ENCODE measurements at regions not wholly inside any gene's neighbourhood (a gene's known extent, or its start where the extent isn't known, plus 50 kb on each side); places are given as distances from the start of the nearest gene placed in this dataset.
A peak's percentile ranks its signal among the peaks of the same experiment; 100 is the strongest.

GRCh38 chr1:200483491-200484143 lies 73.8 kb upstream of the ZNF281 start:
- TF ChIP-seq CTCF (optimal IDR thresholded peaks at IDR 0.05 in 1 of 3, IDR thresholded peaks at IDR 0.05 in 1 of 3, conservative IDR thresholded peaks at IDR 0.05 in 1 of 3; ENCODE audit: extremely low read depth in 1 of 3, insufficient read depth in 2 of 3, low read length in 3 of 3) (no peak), EZH2 (IDR thresholded peaks at IDR 0.05; ENCODE audit: low read length) (no peak)
- dilution Hi-C loops (cut with MboI; ENCODE audit: extremely low pct_ligation_motif_present, low sequenced_read_pairs) = no loop called here
- FAIRE-seq = peak; percentile 94
- H3K27me3 ChIP-seq (ENCODE audit: control insufficient read depth, extremely low read depth, insufficient read depth, low read length) = no peaks in the 10 kb centered on the region
- H3K79me2 ChIP-seq (ENCODE audit: control insufficient read depth, insufficient read depth, low read length) = no peaks in the 10 kb centered on the region
- H4K20me1 ChIP-seq (ENCODE audit: control insufficient read depth, extremely low read depth, insufficient read depth, low read length) = no peaks in the 10 kb centered on the region
- no peaks in the 10 kb centered on the region for H3K36me3 ChIP-seq (ENCODE audit: control insufficient read depth in 2 of 2, extremely low read depth in 1 of 2, insufficient read depth in 2 of 2, low read length in 2 of 2)
- H3K4me3 ChIP-seq (ENCODE audit: control insufficient read depth in 2 of 3, extremely low read depth in 1 of 3, insufficient read depth in 2 of 3, low read depth in 1 of 3, low read length in 3 of 3) = peak overlapping the region in 2 of 3 experiments; percentile 19 to 38
- H3K9me1 ChIP-seq (ENCODE audit: control insufficient read depth, extremely low read depth, insufficient read depth, low read length) = no peaks in the 10 kb centered on the region
- DNase-seq (ENCODE audit: low read depth, low spot score) = peak; percentile 92
- peak overlapping the region; percentile 39 for H3K9ac ChIP-seq (ENCODE audit: control insufficient read depth, extremely low read depth, insufficient read depth, low read length)
- H3K9me3 ChIP-seq (ENCODE audit: control insufficient read depth, low read depth, low read length) = no peaks in the 10 kb centered on the region
- peak overlapping the region; percentile 71 for H3K4me2 ChIP-seq (ENCODE audit: control insufficient read depth, extremely low read depth, insufficient read depth, low read depth, low read length)
- peak overlapping the region; percentile 43 for H3K27ac ChIP-seq (ENCODE audit: control insufficient read depth, insufficient read depth, low read length)
- peaks cover 22% of the 10 kb centered on the region for H3K4me1 ChIP-seq (ENCODE audit: control insufficient read depth, extremely low read depth, insufficient read depth, low read length)
- H2AFZ ChIP-seq (ENCODE audit: control insufficient read depth, low read length) = no peak overlapping the region

GRCh38 chr1:200480964-200481363 lies 71.1 kb upstream of the ZNF281 start:
- Histone ChIP-seq H4K20me1 (ENCODE audit: control insufficient read depth, extremely low read depth, insufficient read depth, low read length) (no peaks in the 10 kb centered on the region), H3K27ac (ENCODE audit: control insufficient read depth, insufficient read depth, low read length) (no peak overlapping the region), H3K4me2 (ENCODE audit: control insufficient read depth, extremely low read depth, insufficient read depth, low read depth, low read length) (no peak overlapping the region), H3K9ac (ENCODE audit: control insufficient read depth, extremely low read depth, insufficient read depth, low read length) (no peak overlapping the region), H3K79me2 (ENCODE audit: control insufficient read depth, insufficient read depth, low read length) (no peaks in the 10 kb centered on the region), H3K9me1 (ENCODE audit: control insufficient read depth, extremely low read depth, insufficient read depth, low read length) (no peaks in the 10 kb centered on the region), H3K4me1 (ENCODE audit: control insufficient read depth, extremely low read depth, insufficient read depth, low read length) (peaks cover 28% of the 10 kb centered on the region), H3K4me3 (ENCODE audit: control insufficient read depth in 2 of 3, extremely low read depth in 1 of 3, insufficient read depth in 2 of 3, low read depth in 1 of 3, low read length in 3 of 3) (no peak overlapping the region), H3K9me3 (ENCODE audit: control insufficient read depth, low read depth, low read length) (no peaks in the 10 kb centered on the region), H2AFZ (ENCODE audit: control insufficient read depth, low read length) (no peak overlapping the region), H3K27me3 (ENCODE audit: control insufficient read depth, extremely low read depth, insufficient read depth, low read length) (no peaks in the 10 kb centered on the region), H3K36me3 (ENCODE audit: control insufficient read depth in 2 of 2, extremely low read depth in 1 of 2, insufficient read depth in 2 of 2, low read length in 2 of 2) (no peaks in the 10 kb centered on the region)
- no peak for DNase-seq (ENCODE audit: low read depth, low spot score)
- TF ChIP-seq EZH2 (IDR thresholded peaks at IDR 0.05; ENCODE audit: low read length) (no peak), CTCF (optimal IDR thresholded peaks at IDR 0.05 in 1 of 3, IDR thresholded peaks at IDR 0.05 in 1 of 3, conservative IDR thresholded peaks at IDR 0.05 in 1 of 3; ENCODE audit: extremely low read depth in 1 of 3, insufficient read depth in 2 of 3, low read length in 3 of 3) (no peak)
- FAIRE-seq = no peak
- dilution Hi-C loops (cut with MboI; ENCODE audit: extremely low pct_ligation_motif_present, low sequenced_read_pairs) = no loop called here
